SJCRH30 (cell line): ENCODE measurements at regions not wholly inside any gene's neighbourhood (a gene's known extent, or its start where the extent isn't known, plus 50 kb on each side); places are given as distances from the start of the nearest gene placed in this dataset.

Experiments used
- DNase-seq, 2 experiments: peaks; one replicate each; pipeline ENCODE4 v3.0.0-alpha.2; 2015 to 2020
- H3K27ac ChIP-seq: fragments of 250-450 bp; sonication (Bioruptor Pico); 2 replicates; pipeline ENCODE4 v1.5.1; 2020; ENCODE audit warnings: mild to moderate bottlenecking, moderate library complexity
- H3K27me3 ChIP-seq: fragments of 250-450 bp; sonication (Bioruptor Pico); 2 replicates; pipeline ENCODE4 v1.5.1; 2020; ENCODE audit warnings: mild to moderate bottlenecking, moderate library complexity
- H3K36me3 ChIP-seq: fragments of 250-450 bp; sonication (Bioruptor Pico); 2 replicates; pipeline ENCODE4 v1.5.1; 2020; ENCODE audit warnings: mild to moderate bottlenecking, moderate library complexity
- H3K4me1 ChIP-seq: fragments of 250-450 bp; sonication (Bioruptor Pico); 2 replicates; pipeline ENCODE4 v1.5.1; 2020; ENCODE audit warnings: mild to moderate bottlenecking, moderate library complexity
- H3K4me3 ChIP-seq: fragments of 250-450 bp; sonication (Bioruptor Pico); 2 replicates; pipeline ENCODE4 v1.5.1; 2020; ENCODE audit warnings: mild to moderate bottlenecking, moderate library complexity
- H3K9me3 ChIP-seq: fragments of 250-450 bp; sonication (Bioruptor Pico); replicated peaks from 2 replicates; pipeline ENCODE4 v1.5.1; 2020; ENCODE audit warnings: mild to moderate bottlenecking, moderate library complexity

DNA sequence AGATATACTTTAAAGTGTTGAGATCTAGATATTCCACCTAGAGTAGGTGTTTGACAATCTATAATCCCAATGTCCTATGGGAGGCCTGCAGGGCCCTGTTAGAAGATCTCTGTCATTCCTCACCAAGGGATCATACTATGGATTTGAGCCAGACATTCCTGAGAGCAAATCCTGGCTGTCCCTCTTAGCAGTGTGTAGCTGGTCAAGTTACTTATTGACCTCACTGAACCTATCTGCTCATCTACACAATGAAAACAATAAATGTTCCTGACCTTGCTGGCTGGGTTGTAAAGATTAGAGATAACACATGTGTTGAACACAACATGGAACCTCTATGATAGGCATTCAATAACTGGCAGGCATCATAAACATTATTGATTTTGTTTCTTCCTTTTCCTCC, 265.6 kb upstream of the ATP11B start:
- no peak overlapping the region for H3K27ac ChIP-seq
- no peaks in the 10 kb centered on the region for H3K9me3 ChIP-seq
- H3K36me3 ChIP-seq: no peaks in the 10 kb centered on the region
- no peak for DNase-seq
- no peak overlapping the region for H3K4me3 ChIP-seq
- no peaks in the 10 kb centered on the region for H3K27me3 ChIP-seq
- H3K4me1 ChIP-seq: no peaks in the 10 kb centered on the region; the same call in 1 of the 2 replicates

DNA sequence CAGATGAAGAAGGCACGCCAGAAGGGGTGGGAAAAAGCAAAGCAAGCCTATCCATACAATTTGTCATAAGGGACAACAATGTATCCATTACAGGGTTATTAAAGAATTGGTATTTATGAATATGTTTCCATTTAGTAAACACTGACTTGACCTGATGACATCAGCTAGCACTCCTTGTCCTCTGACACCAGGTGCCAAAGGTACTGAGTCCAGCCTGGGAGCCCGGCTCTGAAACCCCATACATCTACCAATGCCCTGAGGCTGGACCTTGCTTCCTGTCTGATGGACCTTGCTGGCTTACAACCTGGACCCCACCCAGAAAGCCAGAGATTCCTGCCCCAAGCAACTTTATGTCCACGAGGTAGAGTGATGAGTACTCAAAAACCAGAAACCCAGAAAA, 263.0 kb upstream of the ATP11B start:
- Histone ChIP-seq H3K27ac (no peak overlapping the region), H3K4me3 (no peak overlapping the region), H3K27me3 (no peaks in the 10 kb centered on the region), H3K4me1 (no peaks in the 10 kb centered on the region; the same call in 1 of the 2 replicates), H3K36me3 (no peaks in the 10 kb centered on the region), H3K9me3 (no peaks in the 10 kb centered on the region)
- DNase-seq: no peak

DNA sequence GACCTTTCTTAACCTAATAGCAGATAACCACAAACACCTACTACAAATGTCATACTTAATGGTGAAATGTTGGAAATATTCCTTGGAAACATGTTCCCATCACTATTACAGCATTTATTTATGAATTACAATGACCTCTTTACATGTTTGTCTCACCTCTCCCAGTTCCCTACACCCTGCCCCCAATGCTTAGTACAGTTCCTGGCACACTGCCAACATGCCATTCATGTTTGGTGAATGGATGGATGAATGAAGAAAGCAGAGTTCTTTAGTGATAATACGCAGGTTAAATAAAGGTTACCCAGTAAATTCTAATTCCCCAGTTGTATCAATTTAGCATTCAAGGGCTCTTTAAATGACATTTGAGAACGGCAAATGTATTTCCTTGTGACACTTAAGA, 259.9 kb upstream of the ATP11B start:
- Histone ChIP-seq H3K9me3 (no peaks in the 10 kb centered on the region), H3K27me3 (no peaks in the 10 kb centered on the region), H3K4me1 (no peaks in the 10 kb centered on the region), H3K4me3 (no peak overlapping the region), H3K27ac (no peak overlapping the region), H3K36me3 (no peaks in the 10 kb centered on the region)
- peak in 1 of 2 experiments; percentile 15 for DNase-seq

DNA sequence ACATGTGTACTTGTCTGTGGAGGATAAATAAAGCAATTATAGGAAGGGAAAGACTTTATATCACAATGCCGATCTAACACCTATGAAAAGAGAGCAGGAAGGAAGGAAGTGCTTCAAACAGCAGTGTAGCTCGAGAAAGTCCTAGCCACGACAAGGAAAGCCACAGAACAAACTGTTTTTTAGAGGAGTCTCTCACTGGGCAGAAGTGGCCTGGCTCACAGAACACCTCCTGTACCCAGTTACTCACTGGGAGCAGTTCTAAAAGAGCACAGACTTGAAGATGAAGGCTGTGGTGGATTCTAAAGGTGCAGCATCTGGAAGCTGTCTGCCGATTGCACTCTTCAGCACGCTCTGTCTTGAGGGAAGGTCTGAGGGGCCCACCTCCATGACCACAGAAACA, 248.8 kb upstream of the ATP11B start:
- no peaks in the 10 kb centered on the region for H3K27me3 ChIP-seq
- no peaks in the 10 kb centered on the region for H3K9me3 ChIP-seq
- no peaks in the 10 kb centered on the region for H3K4me1 ChIP-seq
- no peaks in the 10 kb centered on the region for H3K36me3 ChIP-seq
- DNase-seq: no peak
- H3K4me3 ChIP-seq: no peak overlapping the region
- H3K27ac ChIP-seq: no peak overlapping the region

DNA sequence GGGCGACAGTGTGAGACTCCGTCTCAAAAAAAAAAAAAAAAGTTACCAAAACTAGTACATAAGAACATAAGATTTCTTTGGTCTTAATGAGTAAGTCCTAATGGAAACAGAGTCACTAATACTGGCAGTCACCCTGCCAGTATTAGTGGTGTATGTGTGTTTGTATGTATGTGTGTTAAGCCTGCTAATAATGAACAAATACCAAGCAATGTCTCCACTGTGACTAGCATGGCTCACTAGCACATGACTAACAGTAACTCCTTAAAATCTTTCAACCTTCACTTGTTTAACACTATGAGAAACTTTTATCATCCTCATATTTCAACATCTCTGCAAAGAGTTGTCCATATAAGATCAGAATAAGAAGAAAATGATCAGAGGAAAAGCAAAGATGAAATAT, 231.0 kb upstream of the ATP11B start:
- Histone ChIP-seq H3K27me3 (no peaks in the 10 kb centered on the region), H3K36me3 (no peaks in the 10 kb centered on the region), H3K4me3 (no peak overlapping the region), H3K9me3 (no peaks in the 10 kb centered on the region), H3K27ac (no peak overlapping the region), H3K4me1 (0 out of 2 replicates have a peak, but pooled peaks cover 4% of the 10 kb centered on the region)
- DNase-seq: no peak

DNA sequence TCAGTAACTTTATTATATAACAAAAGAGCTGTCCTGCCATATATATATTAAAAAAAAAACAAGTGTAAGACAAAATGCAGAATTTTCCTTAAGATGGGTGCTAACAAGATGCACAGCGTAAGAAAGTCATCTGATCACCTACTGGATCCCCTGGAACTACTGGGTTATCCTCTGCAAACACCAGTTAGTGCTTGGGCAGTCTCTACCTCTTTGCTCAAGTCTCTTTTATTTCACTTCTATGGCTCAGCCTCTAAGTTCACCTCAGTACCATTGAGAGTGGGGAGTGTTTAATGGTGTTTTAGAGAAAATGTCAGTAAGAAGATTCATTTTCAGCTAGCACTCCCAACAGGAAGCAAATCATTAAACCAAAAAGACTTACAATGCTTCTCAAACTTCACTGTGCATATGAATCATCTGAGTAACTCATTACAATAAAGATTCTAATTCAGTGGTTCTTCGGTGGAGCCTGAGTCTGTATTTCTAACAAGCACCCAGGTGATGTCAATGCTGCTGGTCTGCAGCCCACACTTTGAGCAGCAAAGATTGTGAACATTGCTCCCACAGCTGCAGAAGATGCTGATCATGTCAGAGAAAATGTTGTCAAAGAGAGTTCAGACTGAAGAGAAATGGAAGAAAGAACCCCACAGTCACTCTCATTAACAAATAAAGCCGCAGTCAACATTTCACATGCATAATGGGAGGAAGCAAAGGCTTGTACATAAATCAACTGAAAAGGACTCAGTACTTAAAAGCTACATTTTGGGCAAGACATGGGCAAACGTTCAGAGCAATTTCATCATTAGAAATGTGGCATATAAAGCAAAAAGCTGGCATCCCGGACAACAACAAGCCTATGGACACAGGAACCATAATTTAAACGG, 227.1 kb upstream of the ATP11B start:
- Histone ChIP-seq H3K27ac (no peak overlapping the region), H3K4me3 (no peak overlapping the region), H3K9me3 (no peaks in the 10 kb centered on the region), H3K4me1 (peaks cover 28% of the 10 kb centered on the region), H3K36me3 (no peaks in the 10 kb centered on the region), H3K27me3 (no peaks in the 10 kb centered on the region)
- no peak for DNase-seq

DNA sequence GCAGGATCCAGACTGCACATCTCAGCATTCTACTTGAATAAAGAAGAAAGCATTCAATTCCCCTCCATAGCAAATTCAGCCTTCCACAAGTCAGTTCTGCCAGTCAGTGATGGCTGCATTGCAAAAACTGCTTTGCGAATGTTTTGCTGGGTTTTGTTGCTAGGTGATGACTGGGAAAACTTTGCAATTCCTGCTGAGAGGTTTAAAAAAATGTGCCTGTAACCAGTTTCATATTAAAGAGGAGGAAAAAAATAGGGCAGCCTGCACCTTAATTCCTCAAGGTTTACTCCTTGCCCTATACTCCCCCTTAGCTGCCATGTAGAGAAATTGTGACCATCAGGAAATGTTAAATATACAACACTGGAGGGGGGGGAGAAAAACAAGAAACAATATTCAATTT, 225.6 kb upstream of the ATP11B start:
- no peaks in the 10 kb centered on the region for H3K9me3 ChIP-seq
- H3K4me3 ChIP-seq: no peak overlapping the region
- H3K27me3 ChIP-seq: no peaks in the 10 kb centered on the region
- H3K27ac ChIP-seq: peak overlapping the region; percentile 95
- DNase-seq: peak; percentile 8 to 29
- H3K36me3 ChIP-seq: no peaks in the 10 kb centered on the region
- H3K4me1 ChIP-seq: peaks cover 24% of the 10 kb centered on the region

DNA sequence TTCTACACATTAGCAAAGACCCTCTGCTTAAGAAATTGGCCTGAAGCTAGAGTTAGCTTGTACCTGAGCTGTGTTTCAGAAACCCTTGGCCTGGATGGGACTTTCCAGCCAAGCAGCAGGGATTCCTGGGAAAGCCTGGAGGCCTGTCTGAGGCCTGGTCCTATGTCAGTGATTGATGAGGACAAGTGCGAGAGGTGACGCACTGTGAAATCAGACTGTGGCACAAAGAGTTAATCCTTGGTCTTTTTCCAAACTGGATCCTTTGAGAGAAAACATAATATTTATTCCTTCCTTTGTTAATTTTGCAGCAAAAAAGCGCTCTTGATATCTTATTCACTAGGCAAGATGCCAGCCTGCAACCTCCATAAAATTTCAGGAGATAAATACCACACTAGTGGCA, 225.0 kb upstream of the ATP11B start:
- no peaks in the 10 kb centered on the region for H3K27me3 ChIP-seq
- no peaks in the 10 kb centered on the region for H3K9me3 ChIP-seq
- DNase-seq: peak; percentile 87 to 94
- peaks cover 24% of the 10 kb centered on the region for H3K4me1 ChIP-seq
- H3K36me3 ChIP-seq: no peaks in the 10 kb centered on the region
- H3K4me3 ChIP-seq: no peak overlapping the region
- peak overlapping the region; percentile 95 for H3K27ac ChIP-seq

DNA sequence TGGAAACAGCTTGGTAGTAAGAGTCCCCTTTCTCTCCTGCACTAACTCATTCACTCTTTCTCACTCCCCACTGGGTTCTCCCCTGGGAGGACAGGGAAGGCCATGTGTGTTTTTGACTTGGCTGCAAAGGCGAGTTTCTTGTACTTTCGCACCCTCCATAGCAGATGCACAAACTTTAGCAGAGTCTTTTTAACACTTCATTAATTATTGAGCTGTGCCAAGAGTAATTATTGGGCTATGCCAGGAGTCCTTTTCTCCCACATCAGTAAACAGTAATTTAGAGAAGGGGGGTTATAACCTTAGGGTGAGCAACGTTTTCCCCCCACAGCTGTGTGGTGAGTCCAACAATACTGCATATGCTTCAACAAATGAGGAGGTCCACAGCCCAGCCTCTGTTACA, 224.4 kb upstream of the ATP11B start:
- Histone ChIP-seq H3K27ac (peak overlapping the region; percentile 95), H3K9me3 (no peaks in the 10 kb centered on the region), H3K27me3 (no peaks in the 10 kb centered on the region), H3K36me3 (no peaks in the 10 kb centered on the region), H3K4me3 (no peak overlapping the region), H3K4me1 (peaks cover 24% of the 10 kb centered on the region)
- peak; percentile 59 to 77 for DNase-seq

DNA sequence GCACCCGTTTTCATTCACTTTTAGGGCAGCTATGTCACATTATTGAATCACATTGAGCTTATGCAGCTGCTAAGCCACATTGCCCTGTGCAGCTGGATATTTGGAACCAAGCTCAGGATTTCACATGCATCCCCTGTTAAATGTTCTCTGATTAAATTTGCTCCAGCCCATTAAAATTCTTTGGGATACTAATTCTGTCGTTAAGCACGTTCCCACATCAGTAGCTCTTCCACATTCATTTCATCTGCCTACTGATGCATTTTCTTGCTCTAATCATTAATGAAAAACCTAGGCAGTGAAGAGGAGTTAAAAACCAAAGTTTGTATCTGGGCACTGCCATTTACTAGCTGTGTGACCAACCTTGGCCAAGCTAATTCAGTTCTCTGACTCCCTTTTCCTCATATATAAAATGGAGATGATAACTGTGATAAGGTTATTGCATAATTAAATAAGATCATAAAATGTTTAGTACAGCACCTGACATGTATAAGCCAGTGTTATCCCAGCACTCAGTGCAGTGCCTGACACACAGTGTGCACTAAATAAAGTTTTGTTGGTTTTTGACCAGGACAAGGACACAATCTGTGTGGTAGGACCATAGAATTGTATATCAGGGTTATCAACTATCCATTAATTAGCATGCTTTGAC, 222.2 kb upstream of the ATP11B start:
- DNase-seq: no peak
- Histone ChIP-seq H3K36me3 (no peaks in the 10 kb centered on the region), H3K4me3 (no peak overlapping the region), H3K4me1 (peaks cover 24% of the 10 kb centered on the region), H3K9me3 (no peaks in the 10 kb centered on the region), H3K27ac (no peak overlapping the region), H3K27me3 (no peaks in the 10 kb centered on the region)

DNA sequence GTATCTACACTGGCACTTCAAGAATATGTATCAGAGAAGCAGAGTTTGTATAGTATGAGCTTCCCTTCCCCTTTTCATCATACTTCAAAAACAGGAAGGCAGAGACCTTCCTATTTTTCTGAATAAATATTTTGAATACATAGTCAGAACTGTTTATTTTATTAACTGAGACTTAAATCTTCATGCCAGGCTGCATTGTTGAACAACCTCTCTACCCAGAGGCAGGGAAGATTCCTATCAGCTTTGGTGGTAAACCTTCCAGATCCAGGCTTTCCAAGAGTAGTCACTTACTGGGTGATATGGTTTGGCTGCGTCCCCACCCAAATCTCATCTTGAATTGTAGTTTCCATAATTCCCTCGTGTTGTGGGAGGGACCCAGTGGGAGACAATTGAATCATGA, 217.4 kb upstream of the ATP11B start:
- H3K36me3 ChIP-seq: no peaks in the 10 kb centered on the region

DNA sequence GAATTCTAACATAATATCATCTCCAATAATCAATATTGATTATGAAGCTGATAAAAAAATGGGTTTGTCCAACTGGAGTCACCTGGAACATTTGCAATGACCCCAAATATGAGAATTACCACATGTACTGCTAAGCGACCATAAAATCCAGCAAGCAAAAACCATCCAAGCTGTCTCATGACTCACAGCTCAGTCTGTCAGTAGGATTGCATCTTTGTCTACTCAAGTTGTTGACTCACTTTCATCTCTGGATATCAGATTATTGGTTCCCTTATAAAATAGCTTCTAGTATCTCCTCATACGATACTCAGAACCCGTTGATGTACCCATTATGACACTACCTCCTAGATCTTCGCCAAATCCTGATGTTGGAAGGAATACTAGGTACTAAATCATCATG, 209.8 kb upstream of the ATP11B start:
- H3K36me3 ChIP-seq: no peaks in the 10 kb centered on the region
- H3K27ac ChIP-seq: no peak overlapping the region
- H3K9me3 ChIP-seq: no peaks in the 10 kb centered on the region
- no peaks in the 10 kb centered on the region for H3K27me3 ChIP-seq
- DNase-seq: no peak
- no peak overlapping the region for H3K4me3 ChIP-seq
- no peaks in the 10 kb centered on the region for H3K4me1 ChIP-seq

More for the DNA sequence above, 217.4 kb upstream of the ATP11B start:
- no peaks in the 10 kb centered on the region for H3K4me1 ChIP-seq
- H3K27ac ChIP-seq: no peak overlapping the region
- DNase-seq: no peak
- H3K4me3 ChIP-seq: no peak overlapping the region
- no peaks in the 10 kb centered on the region for H3K9me3 ChIP-seq
- no peaks in the 10 kb centered on the region for H3K27me3 ChIP-seq

DNA sequence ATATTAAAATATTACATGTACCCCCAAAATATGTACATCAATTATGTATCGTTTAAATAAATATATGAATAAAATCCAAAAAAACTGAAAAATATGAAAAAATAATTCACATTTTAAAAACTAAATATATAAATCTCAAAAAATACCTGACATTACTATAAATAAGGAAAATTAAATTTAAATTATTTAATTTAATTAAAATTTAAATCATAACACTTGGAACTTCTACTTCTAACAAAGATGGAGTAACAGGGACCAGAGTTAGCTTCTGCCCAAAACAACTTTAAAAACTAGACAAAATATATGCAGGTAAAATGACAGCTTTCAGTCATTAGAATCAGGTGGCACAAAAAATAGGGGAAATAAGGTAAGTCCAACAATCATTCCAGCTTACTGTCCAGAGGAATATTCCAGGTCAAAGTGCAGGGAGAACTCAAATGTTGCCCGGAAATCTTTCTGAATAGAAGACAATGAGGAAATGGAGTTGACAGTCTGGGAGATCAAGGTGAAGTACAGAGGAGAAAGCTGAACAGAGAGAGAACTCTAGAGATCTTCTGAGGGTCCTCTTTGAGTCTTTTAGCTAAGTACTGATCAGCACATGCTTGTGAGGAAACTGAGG, 207.7 kb upstream of the ATP11B start:
- Histone ChIP-seq H3K36me3 (no peaks in the 10 kb centered on the region), H3K4me3 (no peak overlapping the region), H3K9me3 (no peaks in the 10 kb centered on the region), H3K4me1 (no peaks in the 10 kb centered on the region), H3K27ac (no peak overlapping the region), H3K27me3 (no peaks in the 10 kb centered on the region)
- DNase-seq: no peak

DNA sequence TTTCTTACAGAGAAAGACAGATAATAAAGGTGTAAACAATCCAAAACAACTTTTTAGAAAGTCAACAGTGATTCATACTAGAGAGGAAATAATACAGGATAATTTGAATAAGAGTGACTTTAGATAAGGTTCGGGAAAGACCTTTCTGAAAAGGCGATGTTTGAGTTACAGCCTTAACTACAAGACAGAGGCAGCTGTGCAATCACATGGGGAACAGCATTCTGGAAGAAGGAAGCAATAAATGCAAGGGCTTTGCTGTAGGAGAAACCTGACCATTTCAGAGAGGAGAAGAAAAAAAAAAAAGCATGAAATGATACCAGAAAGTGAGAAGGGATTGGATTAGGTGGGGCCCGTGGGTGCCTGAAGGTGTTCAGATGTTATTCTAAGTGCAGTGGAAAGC, 200.6 kb upstream of the ATP11B start:
- Histone ChIP-seq H3K9me3 (no peaks in the 10 kb centered on the region), H3K4me3 (no peak overlapping the region), H3K36me3 (no peaks in the 10 kb centered on the region), H3K27me3 (no peaks in the 10 kb centered on the region), H3K4me1 (no peaks in the 10 kb centered on the region), H3K27ac (no peak overlapping the region)
- DNase-seq: no peak

DNA sequence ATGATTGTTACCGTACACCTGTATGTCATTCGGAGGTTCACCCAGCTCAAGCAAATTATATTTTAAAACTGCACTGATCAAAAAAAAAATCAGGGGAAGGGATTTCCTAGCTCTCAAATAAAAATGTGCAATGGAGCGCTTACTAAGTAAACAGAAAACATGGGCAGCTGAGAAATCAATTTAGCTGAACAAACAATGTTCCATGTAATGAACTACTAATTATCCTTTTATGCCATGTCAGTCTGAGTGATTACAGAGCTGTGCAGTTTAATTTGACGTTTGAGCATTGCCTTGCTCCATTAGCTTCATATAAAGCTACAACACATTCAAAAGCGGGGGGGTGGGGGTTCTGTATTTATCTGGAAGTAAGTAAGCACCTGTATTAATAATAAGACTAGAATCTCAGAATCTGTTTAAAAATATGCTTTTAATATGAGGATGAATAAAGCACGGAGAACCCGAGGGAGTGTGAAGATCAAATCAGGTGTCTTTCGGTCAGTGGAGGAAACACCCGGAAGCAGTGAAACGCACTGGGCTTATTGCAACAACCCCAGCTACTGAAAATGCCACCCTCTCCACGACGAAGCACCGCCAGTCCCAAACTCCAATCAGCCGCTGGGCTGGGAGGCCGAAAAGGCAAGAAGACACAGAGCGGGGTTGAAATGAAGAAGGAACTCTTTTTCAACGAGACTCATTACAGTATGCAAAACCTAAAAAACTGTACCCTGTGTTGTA, 196.5 kb upstream of the ATP11B start:
- Histone ChIP-seq H3K27me3 (no peaks in the 10 kb centered on the region), H3K27ac (no peak overlapping the region), H3K4me3 (no peak overlapping the region), H3K9me3 (no peaks in the 10 kb centered on the region), H3K36me3 (no peaks in the 10 kb centered on the region), H3K4me1 (no peaks in the 10 kb centered on the region)
- no peak for DNase-seq
